ENCODE measurements at regions not wholly inside any gene's neighbourhood (a gene's known extent, or its start where the extent isn't known, plus 50 kb on each side); places are given as distances from the start of the nearest gene placed in this dataset.
A peak's percentile ranks its signal among the peaks of the same experiment; 100 is the strongest.
"Not testable (repeated sequence)": the region's sequence is repeated elsewhere in the genome, so short reads cannot be mapped to it uniquely, and the experiment has no call there.

DNA sequence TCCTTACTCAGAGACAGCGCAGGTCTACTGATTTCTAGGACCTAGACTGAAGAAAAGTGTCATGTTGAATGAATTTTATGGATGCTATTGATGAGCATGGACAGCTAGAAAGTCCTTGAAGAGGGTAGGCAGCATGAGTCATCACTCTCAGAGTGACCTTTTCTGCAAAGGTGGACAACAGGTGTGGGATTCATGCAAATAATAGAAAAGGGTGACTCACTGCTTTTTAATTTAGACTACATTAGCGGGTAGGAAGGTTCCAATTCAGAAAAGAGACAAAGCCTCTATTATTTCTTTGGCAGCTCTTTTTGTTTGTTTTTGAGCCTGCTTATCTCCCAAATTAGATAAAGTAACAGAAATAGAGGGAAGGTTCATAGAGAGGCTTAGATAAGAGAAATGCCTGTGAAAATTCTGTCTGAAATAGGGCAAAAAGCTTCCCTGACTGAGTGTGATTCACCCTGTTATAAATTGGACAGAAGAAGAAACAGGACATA, 191.4 kb downstream of the TENT5A start:
- DNase-seq = peak; percentile 69

DNA sequence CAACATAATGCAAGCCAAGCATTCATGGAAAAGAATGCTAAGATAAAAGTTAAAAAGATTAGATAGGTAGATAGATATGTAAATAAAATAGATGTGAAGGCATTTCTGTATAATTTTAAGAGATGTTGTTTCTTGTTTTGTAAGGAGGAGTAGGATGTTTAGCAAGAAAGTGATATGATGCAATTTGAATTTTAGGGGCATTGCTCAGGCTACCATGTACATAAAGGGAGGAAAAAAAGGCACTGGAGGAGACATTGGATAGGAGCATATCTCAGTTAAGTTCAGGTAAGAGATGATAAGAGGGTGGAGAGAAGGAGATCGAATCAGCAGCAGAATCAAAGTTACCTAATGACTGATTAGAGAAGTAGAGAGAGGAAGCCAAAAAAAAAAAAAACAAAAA, 194.7 kb downstream of the TENT5A start:
- DNase-seq = no peak

DNA sequence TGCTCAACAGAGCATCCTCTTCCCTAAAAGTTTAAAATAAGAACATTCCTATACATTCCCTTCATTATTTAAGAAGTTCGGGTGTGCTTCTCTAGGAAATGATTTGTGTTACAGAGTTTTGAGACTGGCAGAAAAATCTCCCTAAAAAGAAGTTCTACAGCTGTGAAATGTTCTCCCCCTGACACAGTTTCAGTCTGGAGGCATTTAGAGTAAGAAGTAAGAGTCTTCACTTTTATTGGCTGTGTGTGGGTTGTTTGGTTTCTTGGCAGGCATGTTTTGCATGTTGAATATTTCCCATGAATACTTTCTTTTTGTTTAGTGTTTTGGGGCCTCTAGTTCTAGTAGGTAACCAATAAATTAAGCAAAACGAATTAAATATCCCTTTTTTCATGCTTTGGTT, 195.9 kb downstream of the TENT5A start:
- DNase-seq = no peak

DNA sequence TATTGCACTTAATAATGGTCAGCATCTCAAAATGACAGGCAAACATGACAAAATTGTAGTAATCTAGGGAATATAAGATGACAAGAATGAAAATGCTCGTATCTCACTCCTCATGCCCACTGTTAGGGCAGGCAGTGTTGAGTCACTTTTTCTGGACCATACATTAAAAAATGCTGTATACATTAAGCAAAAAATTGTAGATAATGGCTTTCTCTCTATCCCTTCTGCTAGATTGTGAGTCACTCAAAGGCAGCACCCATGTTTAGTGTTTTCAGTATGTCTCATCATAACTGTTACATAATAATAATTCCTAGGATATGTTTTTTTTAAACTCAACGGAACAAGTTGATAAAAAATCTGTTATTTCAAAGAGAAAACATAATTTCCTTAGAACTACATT, 199.3 kb downstream of the TENT5A start:
- no peak for DNase-seq

DNA sequence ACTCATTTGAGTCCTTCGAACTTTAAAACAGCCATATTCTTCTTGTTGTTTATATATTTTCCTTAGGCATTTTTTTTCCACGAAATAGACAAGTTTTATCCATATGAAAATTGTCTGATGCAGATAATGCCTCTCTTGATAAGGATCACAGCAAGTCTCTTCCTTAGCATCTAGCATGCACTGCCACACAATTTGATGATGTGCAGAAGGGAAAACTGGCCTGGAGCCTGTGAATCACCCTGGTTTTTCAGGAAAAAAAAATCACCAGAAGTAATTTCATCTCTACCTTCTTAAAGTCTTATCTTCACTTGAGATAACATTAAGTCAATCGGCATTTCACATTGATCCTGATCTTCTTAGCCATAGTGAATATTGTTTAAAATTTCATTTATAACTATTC, 199.8 kb downstream of the TENT5A start:
- DNase-seq = no peak

DNA sequence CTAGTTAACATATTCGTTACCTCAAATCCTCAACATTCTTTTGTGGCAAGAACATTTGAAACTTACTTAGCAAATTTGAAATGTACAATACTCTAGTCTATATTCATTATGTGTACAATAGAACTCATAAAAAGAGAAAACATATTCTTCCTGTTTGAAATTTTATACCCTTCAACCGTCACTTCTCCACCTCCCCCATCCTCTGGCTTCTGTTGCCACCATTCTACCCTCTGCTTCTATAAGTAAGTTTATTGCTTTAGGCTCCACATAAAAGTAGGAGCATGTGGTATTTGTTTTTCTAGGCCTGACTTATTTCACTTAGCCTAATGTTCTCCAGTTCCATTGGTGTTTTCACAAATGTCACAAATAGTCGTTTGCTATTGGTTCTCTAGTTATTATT, 205.3 kb downstream of the TENT5A start:
- DNase-seq = no peak

DNA sequence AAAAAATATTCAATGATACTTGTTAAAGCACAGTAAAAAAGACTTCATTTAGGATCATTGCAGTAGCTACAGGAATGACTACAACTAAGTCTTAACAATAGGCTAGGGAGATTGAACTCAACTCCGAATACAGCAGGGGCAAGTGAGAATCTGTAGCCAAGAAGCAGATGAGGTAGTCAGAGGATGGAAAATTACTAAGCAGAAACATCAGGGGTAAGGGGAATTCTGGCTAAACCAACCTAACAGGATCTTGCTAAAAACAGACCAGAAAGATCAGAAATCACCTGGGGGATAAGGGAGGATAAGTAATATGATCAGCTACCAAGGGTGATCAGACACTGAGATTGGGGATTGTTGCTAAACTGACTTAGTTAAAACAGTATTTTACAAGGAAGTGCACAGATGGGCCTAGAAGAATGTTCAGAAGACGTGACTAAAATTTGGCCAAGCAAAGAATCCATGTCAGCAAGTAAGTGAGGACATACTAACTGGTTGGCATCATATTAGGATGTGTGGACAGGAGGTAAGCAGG, 217.5 kb downstream of the TENT5A start:
- no peak for DNase-seq

DNA sequence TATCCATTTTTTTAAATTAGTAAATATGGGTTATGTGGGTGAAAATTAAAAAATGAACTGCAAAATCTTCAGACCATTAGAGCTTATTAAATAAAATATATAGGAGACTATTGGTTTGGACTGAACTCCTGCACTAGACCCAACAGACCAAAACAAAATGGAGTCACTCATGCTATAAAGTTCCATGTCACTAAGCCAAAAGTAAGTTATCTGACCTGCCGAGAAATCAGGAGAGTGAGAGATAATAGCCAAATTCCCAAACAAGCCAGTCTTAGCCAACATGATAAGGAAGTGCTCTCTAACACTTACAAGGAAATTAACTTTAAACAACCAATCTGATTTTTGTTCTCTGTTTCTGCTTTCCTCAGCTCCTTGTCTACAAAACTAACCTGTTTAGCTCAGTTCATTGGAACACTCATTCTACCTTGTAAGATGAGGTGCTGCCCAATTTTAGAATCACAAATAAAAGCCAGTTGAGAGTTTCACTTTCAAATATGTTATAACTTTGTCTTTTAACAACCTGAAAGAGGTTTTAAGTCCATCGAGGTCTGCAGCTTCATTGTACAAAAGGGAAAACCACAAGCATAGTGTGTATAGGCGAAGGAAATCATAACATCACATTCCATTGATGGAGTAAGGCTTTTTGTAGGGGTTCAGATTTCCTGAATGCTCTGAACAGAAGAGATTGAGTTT, 220.5 kb downstream of the TENT5A start:
- no peak for DNase-seq

DNA sequence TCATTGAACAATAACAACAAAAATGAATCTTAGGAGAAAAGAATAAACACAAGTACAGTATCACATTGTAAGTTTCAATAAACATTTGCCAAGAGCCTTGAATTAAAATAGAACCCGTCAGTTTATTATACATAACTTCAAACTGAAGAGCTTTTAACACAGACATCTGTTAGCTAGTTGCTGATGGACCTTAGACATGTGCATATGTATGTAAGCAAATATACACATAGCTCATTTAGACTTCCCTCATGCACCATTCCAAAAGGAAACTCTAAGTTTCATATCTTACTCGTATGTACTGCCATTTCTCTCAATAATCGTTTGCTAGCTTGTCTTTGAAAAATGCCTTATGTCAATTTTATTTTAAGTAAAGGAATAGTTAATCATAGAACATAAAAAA, 235.0 kb downstream of the TENT5A start:
- no peak for DNase-seq

DNA sequence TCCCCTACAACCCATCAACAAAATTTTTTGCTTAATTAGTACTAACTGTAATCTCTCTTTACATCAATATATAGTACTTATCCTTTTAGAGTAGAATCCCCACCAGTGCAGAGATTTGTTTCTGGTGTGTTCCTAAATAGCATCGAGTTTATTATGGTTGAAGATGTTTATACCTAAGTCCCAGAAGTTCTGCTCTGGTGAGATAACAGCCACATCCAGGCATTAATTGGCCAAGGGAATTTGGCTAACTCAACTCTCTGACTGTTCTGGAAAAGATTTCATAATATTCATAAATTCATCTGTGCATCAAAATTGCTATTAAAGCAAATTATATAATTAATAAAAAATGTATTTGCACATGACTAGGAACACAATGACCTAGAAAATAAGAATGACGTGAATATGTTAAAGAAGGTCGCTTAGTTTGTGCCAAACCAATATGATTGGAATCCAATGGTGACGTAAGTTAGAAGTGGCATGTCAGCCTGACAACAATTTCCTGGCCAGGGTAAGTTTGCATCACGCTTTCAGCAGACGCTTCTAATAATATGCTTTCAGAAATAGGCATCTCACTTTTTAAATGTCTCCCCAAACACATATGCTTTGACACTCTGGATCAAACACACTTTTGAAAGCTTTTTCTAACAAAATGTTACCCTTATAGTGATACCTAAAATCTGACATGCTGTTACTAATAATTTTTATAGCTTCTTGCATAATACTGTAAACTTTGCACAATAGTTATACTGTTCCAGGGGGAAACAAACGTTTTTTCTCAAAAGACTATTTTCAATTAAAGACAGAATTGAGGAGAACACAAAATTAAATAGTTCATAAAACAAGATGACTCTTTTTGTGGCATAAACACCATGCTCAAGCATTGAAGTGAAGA, 236.7 kb downstream of the TENT5A start:
- DNase-seq = no peak

DNA sequence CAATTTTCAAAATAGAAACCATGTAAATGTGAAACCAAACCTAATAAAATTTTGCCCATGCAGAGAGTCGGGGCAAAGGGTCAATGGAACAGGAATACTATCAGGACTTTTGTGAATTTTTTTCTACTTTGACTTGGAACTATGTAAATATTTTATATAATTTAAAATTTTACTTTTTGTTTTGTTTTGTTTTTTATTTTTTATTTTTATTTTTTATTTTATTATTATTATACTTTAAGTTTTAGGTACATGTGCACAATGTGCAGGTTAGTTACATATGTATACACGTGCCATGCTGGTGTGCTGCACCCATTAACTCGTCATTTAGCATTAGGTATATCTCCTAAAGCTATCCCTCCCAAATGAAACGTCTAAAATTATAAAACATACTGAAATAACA, 238.3 kb downstream of the TENT5A start:
- DNase-seq = not testable (repeated sequence)

DNA sequence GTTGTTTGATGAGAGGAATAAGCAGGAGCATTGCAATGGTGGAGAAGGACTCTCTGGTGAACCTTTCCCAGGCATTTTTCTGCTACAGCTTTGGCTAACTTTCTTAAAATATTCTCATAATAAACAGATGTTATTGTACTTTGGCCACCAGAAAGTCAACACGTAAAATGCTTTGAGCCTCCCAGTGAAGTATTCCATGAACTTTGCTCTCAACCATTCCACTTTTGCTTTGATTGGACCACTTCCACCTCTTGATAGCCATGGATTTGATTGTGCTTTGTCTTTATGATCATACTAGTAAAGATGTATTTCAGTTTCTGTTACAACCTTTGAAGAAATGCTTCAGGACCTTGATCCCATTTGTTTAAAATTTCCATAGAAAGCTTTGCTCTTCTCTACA, 241.1 kb downstream of the TENT5A start:
- no peak for DNase-seq

DNA sequence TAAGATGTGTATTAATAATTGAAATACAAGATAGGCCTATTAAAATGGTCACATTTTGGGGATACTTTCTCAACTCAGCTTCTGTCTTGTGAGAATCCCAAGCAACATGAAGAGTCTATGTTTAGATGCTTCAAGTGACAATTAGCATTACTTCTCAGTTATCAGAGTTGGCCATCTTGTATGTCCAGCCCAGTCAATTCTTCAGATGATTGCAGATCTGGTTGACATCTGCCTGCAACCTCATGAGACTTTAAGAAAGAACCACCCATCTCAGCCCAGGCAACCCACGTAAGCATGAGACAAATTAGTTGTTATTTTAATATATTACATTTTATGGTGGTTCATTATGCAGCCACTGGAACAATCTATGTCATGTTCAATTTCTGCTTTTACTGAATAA, 256.5 kb downstream of the TENT5A start:
- DNase-seq = no peak

DNA sequence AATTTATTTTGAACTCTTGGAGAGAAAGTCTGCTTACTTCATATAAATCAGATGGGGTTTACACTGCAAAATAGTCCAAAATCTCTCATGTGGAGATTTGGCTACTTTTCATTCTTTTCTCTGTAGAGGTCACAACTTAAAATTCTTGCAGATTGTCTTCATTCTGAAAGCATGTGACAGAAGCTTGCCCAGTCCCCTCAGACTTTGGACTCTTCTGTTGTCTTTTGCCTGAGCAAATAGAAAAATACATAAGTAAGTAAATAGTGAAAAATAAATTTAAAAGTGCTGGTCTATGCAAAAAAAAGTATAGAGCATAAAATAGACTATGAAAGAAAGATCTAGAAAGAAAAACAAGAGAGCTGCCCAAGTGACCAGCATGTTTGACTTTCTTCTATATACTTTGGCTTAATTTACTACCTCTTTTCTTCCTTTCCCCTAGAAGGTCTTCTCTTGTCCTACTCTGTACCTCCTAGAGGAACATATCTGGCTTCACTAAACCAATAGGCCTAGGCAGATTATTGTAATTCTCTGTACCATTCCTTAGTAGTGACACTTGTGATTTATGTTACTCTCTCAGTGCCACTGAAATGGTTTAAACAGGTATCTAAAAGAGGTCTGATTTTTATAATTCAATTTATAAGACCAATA, 260.9 kb downstream of the TENT5A start:
- DNase-seq = no peak

DNA sequence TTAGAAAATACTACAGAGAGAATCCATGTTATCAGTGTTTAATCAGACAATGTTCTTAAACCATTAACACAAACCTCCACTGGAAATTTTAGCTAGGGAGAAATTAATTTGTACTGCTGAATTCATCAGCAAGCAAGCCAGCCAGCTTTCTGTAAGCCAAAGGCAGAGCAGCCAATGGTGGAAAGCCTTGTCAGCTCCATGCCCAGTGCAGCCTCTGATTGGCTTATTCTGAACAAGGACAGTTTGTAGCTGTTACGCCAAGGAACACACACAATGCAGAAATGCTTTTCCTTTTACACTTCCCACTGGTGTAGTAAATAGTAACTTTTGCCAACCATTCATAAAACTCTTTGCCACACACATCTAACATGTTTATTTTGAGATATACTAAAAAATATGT, 265.0 kb downstream of the TENT5A start:
- no peak for DNase-seq

DNA sequence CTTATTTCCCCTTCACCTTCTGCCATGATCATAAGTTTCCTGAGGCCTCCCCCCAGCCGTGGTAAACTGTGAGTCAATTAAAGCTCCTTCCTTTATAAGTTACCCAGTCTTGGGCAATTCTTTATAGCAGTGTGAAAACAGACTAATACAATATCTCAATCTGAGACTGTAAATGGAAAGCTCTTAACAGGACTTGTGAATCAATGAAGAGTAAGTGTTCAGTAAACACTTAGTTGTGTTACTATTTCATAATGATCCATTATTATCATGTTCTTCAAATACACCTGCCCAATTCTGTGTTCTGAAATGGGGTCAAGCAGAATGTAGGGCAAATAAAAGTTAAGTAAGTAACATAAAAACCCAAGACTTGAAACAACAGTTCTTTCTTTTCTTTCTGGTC, 266.2 kb downstream of the TENT5A start:
- DNase-seq = no peak

DNA sequence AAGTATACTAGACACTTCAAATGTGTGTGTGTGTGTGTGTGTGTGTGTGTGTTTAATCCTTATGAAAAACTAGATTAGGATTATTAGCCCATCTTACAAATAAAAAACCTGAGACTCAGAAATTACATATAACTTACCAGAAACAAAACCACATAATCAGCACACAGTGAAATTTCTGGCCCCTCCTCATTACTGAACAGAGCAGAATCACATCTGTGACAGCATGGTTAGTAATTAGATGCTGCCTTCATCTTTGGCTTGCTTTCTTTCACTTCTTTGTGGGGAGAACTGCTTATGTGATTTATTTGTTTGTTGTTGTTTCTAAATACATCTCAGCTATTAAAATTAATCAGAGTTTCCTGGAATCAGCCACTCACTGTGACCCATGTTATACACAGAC, 267.1 kb downstream of the TENT5A start:
- no peak for DNase-seq

DNA sequence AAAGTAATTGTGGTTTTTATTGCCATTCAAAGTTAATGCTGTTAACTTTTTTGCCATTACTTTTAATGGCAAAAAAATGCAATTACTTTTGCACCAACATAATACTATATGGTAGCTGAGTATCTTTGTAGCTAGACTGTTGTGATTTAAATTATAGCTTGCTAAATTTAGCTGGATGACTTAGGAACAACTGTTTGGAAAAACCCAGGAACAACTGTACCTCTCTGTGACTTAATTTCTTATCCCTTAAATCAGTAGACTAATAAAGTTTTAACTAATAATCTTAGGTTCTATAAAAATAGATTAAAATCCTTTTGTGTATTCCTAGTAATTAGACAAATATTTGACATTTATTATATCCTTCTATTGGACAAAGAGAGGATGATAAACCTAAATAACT, 268.2 kb downstream of the TENT5A start:
- DNase-seq = no peak

DNA sequence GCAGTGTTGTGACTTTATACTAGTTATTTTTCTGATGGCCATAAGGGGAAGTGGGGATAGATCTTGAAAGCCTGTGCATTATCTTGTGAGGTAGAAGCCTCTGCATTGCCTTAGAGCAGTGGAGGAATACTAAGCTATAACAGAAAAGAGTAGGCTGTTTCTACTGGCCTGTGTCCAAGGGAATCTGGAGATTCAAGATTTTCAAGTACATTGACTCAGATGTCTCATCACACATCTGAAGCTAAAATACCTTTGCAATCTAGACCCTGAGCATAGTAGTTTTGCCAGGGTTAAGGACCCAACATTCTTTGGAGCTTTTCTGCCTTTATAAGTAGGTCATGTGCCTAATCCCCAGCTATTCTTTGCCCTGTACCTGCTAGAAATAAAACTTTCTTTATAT, 272.3 kb downstream of the TENT5A start:
- DNase-seq = no peak

DNA sequence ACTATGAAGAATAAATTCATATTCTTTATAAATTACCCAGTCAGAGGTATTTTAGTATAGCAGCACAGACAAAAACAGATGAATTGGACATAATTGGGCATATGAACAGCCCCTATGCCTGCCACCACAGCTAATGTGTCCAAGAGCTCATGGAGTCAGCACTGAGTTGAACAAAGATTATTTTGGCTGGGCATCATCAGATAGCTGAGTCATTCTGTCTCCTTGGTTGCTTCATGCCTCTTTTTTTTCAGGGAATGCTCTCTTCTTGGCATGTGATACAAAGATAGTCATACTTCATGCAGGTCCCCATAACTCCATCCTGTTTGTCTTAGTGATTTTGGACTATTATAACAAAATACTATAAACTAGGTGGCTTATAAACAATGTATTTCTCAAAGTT, 275.6 kb downstream of the TENT5A start:
- no peak for DNase-seq

DNA sequence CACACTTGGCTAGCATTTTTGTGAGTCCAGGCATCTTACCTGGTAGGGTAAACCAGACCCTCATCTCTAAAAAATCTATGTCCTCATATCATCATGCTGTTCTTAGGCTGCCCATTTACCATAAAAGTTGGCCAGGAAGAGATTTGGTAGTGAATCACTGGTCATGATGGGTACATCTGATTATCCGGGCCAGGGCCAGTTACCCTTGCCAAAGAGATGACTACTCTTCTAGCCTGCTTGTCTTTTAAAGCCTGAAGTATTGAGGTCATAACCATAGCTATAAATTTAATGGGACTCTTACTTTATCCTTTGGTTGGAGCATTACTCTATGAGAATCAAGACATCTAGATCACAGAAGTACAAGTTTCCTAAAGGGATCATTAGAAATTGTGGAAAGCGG, 276.8 kb downstream of the TENT5A start:
- DNase-seq = no peak

DNA sequence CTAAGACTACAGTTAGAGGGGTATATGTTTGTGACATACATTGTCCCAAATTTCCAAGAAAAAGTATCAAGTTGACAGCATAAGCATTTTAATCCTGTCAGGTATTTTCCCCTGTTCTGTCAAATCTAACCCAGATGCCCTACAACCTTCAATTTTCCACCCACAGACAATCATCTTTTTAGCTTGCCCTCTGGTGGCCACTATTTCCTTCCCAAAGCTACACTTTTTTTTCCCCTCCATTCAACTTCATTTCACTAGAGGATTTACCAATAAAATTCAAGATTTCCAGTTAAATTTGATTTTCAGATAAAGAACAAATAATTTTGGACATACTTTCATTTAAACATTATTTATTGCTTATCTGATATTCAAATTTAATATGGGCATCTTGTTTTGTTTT, 286.6 kb downstream of the TENT5A start:
- no peak for DNase-seq

DNA sequence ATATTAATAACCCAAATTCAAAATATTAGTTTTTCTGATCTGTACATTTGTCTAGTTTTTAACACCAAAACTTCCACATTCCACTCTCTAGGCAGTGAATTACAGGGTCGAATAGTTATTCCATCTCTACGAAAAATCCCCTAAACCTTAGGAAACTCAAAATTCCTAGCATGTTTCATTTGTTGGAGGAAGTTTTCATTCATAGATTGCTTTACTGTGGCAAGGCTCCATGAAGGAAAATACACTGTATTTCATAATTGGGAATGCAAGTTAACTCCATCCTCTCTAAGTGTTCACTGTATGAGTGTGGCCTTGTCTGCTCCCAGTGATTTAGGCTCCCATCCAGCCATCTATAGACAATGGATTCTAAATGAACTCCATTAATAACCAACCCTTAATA, 296.1 kb downstream of the TENT5A start:
- no peak for DNase-seq

DNA sequence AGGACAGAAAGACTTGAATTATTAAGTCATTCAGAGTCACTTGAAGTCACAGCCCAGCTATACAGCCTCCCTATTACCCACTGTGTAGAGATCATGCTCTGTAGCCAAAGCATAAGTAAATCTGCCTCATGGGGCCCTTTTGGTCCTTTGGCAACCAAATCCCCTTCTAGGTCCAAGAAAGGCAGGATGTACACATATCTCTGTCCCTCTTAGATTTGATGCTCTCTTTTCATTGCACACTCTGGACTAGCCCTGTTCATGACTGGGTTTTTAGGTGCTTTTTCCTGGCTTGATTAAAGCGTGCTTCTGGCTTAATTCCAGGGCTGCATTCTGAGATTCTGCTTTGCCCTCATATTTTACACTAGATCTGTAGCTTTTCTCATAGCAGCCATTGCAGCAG, 296.8 kb downstream of the TENT5A start:
- DNase-seq = no peak

Measured in NCI-H2029 (cell line).